Sigmoid colon (tissue), 3 donors: ENCODE measurements at regions not wholly inside any gene's neighbourhood (a gene's known extent, or its start where the extent isn't known, plus 50 kb on each side); places are given as distances from the start of the nearest gene placed in this dataset.

Experiments
- CTCF ChIP-seq, 4 experiments: fragments of 450-650 bp in 3 of 4; fragments of 200-600 bp in 1 of 4; IDR thresholded peaks; one replicate each; pipeline ENCODE4 v1.5.1; 2016 to 2019; ENCODE audit warnings: antibody characterized with exemption in 4 of 4, mild to moderate bottlenecking in 3 of 4, moderate library complexity in 2 of 4
- POLR2A ChIP-seq, 2 donors: fragments of 450-650 bp; IDR thresholded peaks; one replicate each; pipeline ENCODE4 v1.6.1; 2016; ENCODE audit warnings: antibody characterized with exemption in 2 of 2, mild to moderate bottlenecking in 2 of 2, moderate library complexity in 2 of 2

GRCh38 chr12:127268706-127269425 is 998.1 kb upstream of the TMEM132C start:
- no peak for TF ChIP-seq POLR2A (IDR thresholded peaks at IDR 0.05)
- TF ChIP-seq CTCF (IDR thresholded peaks at IDR 0.05) = no peak
